ENCODE measurements at regions not wholly inside any gene's neighbourhood (a gene's known extent, or its start where the extent isn't known, plus 50 kb on each side); places are given as distances from the start of the nearest gene placed in this dataset.

DNA sequence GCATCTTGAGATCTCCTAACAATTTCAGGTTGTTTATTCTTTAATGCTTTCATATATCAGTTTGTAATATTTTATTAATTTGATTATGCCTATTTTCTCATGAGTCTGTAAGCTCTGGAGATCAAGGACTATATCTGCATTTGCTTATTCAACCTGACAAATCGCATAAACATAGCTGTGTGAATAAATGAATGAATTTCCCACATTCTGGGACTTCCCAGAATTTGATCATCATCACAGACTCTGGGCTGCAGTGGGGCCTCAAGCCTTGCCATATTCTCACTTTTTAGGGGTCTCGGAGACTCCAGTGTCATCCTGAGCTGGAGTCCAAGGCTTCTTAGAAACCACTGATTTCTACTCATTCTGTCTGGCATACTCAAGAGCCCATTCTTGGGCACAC lies 180.5 kb downstream of the DAD1 start:
- Histone ChIP-seq H3K27me3 (ENCODE audit: insufficient read depth, low read length) (peaks cover 8% of the 10 kb centered on the region), H3K4me1 (ENCODE audit: insufficient read depth, low read length) (no peaks in the 10 kb centered on the region), H3K36me3 (ENCODE audit: insufficient read depth, low read length) (no peaks in the 10 kb centered on the region), H3K4me2 (ENCODE audit: insufficient read depth, low read length) (no peak overlapping the region), H3K9me3 (ENCODE audit: low read depth, low read length) (no peaks in the 10 kb centered on the region), H4K20me1 (ENCODE audit: insufficient read depth, low read length) (no peaks in the 10 kb centered on the region), H2AFZ (ENCODE audit: low read length) (no peak overlapping the region), H3K79me2 (ENCODE audit: insufficient read depth, low read length) (no peaks in the 10 kb centered on the region), H3K4me3 (ENCODE audit: insufficient read depth, low read length) (no peak overlapping the region), H3K27ac (ENCODE audit: low read depth, low read length) (no peak overlapping the region)
- DNase-seq (ENCODE audit: insufficient read length, low spot score, missing footprints): no peak
- TF ChIP-seq, protein P1, sequence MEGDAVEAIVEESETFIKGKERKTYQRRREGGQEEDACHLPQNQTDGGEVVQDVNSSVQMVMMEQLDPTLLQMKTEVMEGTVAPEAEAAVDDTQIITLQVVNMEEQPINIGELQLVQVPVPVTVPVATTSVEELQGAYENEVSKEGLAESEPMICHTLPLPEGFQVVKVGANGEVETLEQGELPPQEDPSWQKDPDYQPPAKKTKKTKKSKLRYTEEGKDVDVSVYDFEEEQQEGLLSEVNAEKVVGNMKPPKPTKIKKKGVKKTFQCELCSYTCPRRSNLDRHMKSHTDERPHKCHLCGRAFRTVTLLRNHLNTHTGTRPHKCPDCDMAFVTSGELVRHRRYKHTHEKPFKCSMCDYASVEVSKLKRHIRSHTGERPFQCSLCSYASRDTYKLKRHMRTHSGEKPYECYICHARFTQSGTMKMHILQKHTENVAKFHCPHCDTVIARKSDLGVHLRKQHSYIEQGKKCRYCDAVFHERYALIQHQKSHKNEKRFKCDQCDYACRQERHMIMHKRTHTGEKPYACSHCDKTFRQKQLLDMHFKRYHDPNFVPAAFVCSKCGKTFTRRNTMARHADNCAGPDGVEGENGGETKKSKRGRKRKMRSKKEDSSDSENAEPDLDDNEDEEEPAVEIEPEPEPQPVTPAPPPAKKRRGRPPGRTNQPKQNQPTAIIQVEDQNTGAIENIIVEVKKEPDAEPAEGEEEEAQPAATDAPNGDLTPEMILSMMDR (IDR thresholded peaks at IDR 0.05; ENCODE audit: extremely low read depth, low read depth, low read length): no peak

DNA sequence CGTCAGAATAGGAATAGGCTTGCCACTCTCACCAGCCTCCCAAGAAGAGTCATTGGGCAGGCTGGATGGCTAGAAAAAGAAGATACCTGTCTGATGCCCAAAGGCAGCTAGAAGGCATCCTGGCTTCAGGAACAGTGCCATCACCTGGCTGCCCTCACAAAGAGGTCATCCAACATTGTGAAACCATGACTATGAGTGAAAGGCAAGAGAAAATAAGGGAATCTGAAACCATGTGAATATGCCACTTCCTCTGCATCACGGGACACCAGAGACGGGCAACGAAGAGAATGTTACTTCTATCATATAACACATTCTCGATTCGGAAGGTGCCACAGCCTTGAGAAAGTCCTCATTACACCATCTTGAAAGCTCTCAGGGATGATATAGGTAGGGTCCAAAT lies 182.0 kb downstream of the DAD1 start:
- DNase-seq (ENCODE audit: insufficient read length, low spot score, missing footprints): no peak
- H3K79me2 ChIP-seq (ENCODE audit: insufficient read depth, low read length): no peaks in the 10 kb centered on the region
- TF ChIP-seq, protein P1 (IDR thresholded peaks at IDR 0.05; ENCODE audit: extremely low read depth, low read depth, low read length): no peak
- no peak overlapping the region for H3K4me2 ChIP-seq (ENCODE audit: insufficient read depth, low read length)
- H2AFZ ChIP-seq (ENCODE audit: low read length): no peak overlapping the region
- H3K27me3 ChIP-seq (ENCODE audit: insufficient read depth, low read length): peaks cover 16% of the 10 kb centered on the region
- H4K20me1 ChIP-seq (ENCODE audit: insufficient read depth, low read length): no peaks in the 10 kb centered on the region
- H3K9me3 ChIP-seq (ENCODE audit: low read depth, low read length): no peaks in the 10 kb centered on the region
- no peak overlapping the region for H3K27ac ChIP-seq (ENCODE audit: low read depth, low read length)
- no peak overlapping the region for H3K4me3 ChIP-seq (ENCODE audit: insufficient read depth, low read length)
- no peaks in the 10 kb centered on the region for H3K36me3 ChIP-seq (ENCODE audit: insufficient read depth, low read length)
- no peaks in the 10 kb centered on the region for H3K4me1 ChIP-seq (ENCODE audit: insufficient read depth, low read length)

DNA sequence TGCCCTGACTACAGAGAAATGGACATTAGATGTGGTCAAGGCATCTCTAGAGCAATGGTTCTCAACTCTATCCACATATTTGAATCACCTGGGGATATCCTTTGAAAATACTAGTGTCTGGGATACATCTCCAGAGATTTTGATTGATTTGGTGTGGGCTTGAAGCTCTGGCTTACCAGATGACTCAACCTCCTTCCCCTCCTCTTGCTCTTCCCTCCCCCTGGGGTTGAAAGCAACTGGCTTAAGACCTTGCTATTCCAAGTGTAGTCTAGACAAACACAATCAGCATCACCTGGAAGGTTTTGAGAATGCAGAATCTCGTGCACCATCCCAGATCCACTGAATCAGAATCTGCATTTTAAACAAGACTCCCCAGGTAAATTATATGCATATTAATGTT lies 183.8 kb downstream of the DAD1 start:
- H4K20me1 ChIP-seq (ENCODE audit: insufficient read depth, low read length): no peaks in the 10 kb centered on the region
- no peak overlapping the region for H2AFZ ChIP-seq (ENCODE audit: low read length)
- no peak overlapping the region for H3K4me3 ChIP-seq (ENCODE audit: insufficient read depth, low read length)
- no peak for DNase-seq (ENCODE audit: insufficient read length, low spot score, missing footprints)
- no peak overlapping the region for H3K27ac ChIP-seq (ENCODE audit: low read depth, low read length)
- no peak overlapping the region for H3K4me2 ChIP-seq (ENCODE audit: insufficient read depth, low read length)
- peaks cover 25% of the 10 kb centered on the region for H3K27me3 ChIP-seq (ENCODE audit: insufficient read depth, low read length)
- TF ChIP-seq, protein P1 (IDR thresholded peaks at IDR 0.05; ENCODE audit: extremely low read depth, low read depth, low read length): no peak
- H3K4me1 ChIP-seq (ENCODE audit: insufficient read depth, low read length): no peaks in the 10 kb centered on the region
- H3K79me2 ChIP-seq (ENCODE audit: insufficient read depth, low read length): no peaks in the 10 kb centered on the region
- no peaks in the 10 kb centered on the region for H3K9me3 ChIP-seq (ENCODE audit: low read depth, low read length)
- no peaks in the 10 kb centered on the region for H3K36me3 ChIP-seq (ENCODE audit: insufficient read depth, low read length)

DNA sequence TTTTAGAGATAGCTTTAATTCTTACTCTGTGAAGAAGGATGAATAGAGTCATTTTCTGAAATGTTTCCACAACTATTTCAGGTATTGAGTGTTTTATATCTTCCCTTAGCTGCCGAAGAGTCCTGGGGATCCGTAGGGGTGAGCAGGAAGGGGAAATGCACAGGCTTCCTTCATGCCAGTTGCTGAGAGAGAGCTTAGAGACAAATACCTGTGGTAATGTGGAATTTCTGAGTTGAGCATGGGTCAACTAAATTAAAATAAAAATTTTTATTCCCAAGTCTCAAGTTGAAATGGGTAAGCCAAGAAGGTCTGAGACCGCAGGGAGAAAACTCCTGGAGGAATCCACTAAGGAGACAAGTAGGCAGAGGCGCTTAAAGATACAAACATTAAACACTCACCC lies 185.7 kb downstream of the DAD1 start:
- H3K79me2 ChIP-seq (ENCODE audit: insufficient read depth, low read length): no peaks in the 10 kb centered on the region
- no peak overlapping the region for H3K4me2 ChIP-seq (ENCODE audit: insufficient read depth, low read length)
- DNase-seq (ENCODE audit: insufficient read length, low spot score, missing footprints): no peak
- peaks cover 41% of the 10 kb centered on the region for H3K27me3 ChIP-seq (ENCODE audit: insufficient read depth, low read length)
- no peaks in the 10 kb centered on the region for H3K4me1 ChIP-seq (ENCODE audit: insufficient read depth, low read length)
- no peak overlapping the region for H3K4me3 ChIP-seq (ENCODE audit: insufficient read depth, low read length)
- H4K20me1 ChIP-seq (ENCODE audit: insufficient read depth, low read length): no peaks in the 10 kb centered on the region
- no peaks in the 10 kb centered on the region for H3K36me3 ChIP-seq (ENCODE audit: insufficient read depth, low read length)
- TF ChIP-seq, protein P1 (IDR thresholded peaks at IDR 0.05; ENCODE audit: extremely low read depth, low read depth, low read length): no peak
- no peak overlapping the region for H2AFZ ChIP-seq (ENCODE audit: low read length)
- H3K9me3 ChIP-seq (ENCODE audit: low read depth, low read length): no peaks in the 10 kb centered on the region
- H3K27ac ChIP-seq (ENCODE audit: low read depth, low read length): no peak overlapping the region

Data from osteoblast (primary cell).